ENCODE measurements at regions not wholly inside any gene's neighbourhood (a gene's known extent, or its start where the extent isn't known, plus 50 kb on each side); places are given as distances from the start of the nearest gene placed in this dataset.
"Not testable (repeated sequence)": the region's sequence is repeated elsewhere in the genome, so short reads cannot be mapped to it uniquely, and the experiment has no call there.

DNA sequence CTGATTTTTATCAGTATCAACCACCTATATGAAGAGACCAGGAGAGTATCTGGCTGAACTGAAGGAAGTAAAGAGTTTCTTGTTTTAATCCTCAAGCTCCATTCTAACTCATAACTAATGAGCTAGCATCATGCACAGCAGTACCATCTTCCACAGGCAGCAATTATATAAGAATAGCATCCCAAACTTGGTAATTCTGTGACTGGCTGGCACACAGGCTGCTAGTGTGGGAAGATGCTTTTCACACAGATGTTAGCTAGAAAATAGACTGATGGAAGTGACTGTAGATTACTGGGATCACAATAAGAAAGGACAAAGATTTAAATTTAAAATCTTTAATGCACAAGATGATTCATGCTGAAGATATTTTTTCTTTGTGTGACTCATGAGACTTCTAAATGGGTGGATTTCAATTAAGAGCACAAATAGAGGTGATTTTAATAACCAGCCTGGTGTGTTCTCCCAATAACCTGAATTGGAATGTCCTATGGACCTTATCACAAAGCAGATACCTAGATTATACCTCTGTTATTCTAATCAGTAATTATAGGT lies 417.7 kb upstream of the ATXN7L3B start:
- no peak for DNase-seq (ENCODE audit: low read depth)

DNA sequence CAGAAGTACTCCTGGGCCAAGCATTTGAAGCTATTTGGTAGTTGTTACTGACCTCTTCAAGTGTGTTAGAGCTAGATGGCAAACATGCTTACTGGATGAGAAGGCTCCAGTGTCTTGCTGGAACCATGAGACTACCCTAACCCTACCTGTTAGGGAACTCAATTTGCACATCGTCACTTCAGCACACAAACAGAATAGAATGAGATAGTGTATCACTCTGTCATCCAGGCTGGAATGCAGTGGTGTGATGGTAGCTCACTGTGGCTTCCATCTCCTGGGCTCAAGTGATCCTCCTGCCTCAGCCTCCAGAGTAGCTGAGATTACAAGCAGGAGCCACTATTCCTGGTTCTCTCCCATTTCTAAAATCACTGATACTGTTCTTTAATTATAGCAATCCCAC lies 417.0 kb upstream of the ATXN7L3B start:
- no peak for DNase-seq (ENCODE audit: low read depth)

DNA sequence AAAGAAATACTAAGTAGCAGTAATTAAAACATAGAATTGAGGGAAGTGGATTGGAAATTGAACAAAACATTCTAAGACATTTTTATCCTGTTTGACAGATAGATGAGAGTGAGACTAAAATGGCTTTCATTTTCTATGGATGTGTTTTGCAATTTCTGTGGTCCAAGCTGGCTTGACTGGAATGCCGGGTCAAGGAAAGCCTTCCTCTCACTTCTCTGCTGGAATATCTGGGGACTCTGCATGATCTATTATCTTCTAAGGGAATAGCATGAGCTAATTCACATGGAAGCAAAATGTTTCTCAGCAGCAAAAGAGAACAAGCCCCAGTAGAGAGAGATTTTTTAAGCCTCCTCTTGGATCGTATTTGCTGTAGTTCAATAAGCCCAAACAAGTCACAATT lies 407.9 kb upstream of the ATXN7L3B start:
- no peak for DNase-seq (ENCODE audit: low read depth)

DNA sequence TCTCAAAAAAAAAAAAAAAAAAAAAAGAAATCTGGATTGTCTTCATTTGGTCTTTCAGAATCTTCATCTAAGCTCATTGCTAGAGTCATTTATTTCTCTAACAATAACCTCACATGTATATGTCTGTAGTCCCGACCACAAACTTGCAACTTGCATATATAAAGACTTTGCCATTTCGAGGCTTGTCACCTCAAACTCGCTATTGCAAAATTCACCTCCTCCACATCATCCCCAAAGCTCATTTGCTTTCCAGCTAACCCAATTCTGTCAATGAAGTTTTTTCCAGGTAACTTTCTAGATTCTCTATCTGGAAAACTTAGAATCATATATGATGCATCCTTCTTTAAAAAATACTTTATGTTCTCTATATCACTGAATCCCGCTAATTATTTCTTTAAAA lies 393.2 kb upstream of the ATXN7L3B start:
- DNase-seq (ENCODE audit: low read depth) = no peak

DNA sequence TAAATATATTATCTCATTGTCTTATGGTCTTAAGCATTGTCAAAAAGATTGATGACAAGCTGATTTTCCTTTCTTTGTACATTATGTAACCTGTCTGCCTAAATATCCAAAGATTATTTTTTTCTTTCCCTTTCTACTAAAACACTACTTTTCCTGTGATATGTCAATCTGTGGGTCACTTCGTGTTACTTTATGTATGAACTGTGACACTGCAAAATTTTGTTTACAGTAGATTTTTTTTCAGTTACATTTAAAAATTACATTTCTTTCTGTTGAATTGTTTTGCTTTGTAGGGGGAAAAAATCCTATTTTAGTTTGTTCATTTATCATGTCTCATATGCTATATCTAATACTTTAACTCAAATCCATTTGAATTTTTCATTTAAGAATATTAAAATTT lies 392.3 kb upstream of the ATXN7L3B start:
- no peak for DNase-seq (ENCODE audit: low read depth)

DNA sequence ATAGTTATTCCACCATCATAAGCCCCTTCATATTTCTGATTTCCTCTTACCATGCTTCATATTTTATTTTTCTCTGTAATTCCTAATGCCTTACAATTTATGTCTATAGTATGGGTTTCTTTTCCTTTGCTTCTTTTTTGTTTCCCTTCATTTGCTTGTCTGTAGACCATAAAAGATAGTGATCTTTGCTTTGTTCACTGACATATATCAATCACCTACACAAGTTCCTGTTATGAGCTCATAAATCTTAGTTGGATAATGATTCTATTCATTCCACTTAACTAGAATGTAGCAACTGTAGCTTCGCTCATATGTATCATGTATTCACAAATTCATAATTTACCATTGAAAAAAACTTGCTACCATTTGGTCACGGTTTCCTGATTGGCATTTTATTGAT lies 388.8 kb upstream of the ATXN7L3B start:
- DNase-seq (ENCODE audit: low read depth) = no peak

DNA sequence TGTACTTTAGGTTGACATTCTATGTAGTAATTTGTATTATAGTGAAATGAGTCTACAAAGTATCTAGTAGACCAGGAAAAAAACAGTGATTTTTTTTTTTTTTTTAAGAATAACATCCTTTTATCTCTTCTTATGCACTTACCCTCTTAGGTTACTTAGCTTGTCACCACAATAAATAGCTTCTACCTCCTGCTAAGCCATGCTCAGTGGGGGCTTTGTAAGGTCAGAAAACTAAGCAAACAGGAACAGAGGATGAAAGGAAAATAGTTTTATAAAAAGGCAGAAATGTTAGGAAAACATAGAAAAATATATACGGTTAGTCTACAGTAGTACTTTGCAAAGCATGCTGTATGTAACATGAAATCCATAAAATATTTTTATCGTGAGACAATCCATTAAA lies 385.3 kb upstream of the ATXN7L3B start:
- DNase-seq (ENCODE audit: low read depth) = no peak

DNA sequence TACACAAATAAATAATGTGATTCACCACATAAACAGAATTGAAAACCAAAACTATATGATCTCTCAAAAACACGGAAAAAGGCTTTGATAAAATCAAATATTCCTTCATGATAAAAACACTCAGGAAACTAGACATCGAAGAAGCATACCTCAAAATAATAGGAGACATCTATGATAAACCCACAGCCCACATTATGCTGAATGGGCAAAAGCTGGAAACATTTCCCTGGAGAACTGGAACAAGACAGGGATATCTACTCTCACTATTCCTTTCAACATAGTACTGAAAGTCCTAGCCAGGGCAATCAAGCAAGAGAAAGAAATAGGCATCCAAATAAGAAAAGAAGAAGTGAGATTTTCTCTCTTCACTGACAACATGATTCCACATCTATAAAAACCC lies 371.5 kb upstream of the ATXN7L3B start:
- DNase-seq (ENCODE audit: low read depth) = no peak

DNA sequence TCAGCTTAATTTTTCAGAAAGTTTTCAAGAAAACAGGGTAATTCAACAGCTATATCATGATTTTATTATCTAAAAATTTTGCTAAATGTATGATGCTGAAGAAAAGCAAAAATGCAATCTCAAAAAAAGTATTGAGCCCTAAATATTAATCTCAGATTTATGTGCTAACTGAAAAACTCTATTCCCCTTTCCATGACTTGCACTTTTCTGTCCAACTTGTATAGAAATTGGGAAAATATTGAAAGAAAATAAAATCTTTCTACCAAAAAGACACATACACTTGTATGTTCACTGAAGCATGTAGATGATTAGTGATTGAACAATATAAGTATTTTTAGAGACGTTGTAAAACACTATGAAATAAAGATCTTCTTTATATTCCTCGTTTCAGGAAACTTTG lies 368.0 kb upstream of the ATXN7L3B start:
- DNase-seq (ENCODE audit: low read depth) = no peak

DNA sequence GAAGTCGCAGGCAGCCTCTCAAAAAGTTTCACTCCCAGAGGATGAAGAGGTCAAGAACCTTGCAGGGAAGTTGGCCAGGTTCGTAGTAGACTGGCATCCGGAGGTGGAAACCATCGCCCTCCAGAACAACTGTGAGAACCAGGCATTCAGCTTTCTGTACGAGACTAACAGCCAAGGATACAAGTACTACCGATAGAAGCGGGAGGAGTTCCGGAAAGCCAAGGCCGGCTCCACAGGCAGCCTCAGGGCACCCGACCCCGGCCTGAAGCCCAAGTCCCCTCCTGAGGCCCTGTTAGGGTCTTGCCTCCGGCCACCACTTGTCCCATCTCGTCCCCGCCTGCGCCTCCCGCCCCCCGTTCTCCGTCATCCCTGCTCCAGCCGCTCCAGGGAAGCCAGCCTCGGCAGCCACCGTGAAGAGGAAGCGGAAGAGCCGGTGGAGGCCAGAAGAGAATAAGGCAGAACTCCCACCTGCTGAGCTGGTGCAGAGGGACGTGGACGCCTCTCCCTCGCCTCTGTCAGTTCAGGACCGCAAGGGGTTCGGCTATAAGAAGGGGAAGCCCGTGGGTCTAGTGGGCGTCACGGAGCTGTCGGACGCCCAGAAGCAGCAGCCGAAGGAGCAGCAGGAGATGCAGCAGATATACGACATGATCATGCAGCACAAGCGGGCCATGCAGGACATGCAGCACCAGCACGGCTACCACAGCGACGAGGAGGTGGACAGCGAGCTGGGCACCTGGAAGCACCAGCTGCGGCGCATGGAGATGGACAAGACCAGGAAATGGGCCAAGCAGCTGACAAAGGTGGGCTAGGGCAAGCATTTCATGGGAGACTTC lies 366.8 kb upstream of the ATXN7L3B start:
- no peak for DNase-seq (ENCODE audit: low read depth)

DNA sequence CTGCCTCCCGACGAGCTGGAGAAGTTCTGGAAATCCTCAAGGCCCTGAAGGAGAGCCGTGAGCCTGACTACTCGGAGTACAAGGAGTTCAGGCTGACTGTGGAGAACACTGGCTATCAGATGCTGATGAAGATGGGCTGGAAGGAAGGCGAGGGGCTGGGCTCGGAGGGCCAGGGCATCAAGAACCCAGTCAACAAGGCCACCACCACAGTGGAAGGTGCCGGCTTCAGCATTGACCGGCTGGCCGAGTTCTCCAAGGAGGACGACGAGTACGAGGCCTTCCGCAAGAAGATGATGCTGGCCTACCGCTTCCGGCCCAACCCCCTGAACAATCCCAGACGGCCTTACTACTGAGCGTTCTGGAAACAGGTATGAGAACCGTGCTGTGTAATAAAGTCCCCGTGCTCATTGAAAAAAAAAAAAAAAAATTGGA lies 366.1 kb upstream of the ATXN7L3B start:
- DNase-seq (ENCODE audit: low read depth) = no peak

DNA sequence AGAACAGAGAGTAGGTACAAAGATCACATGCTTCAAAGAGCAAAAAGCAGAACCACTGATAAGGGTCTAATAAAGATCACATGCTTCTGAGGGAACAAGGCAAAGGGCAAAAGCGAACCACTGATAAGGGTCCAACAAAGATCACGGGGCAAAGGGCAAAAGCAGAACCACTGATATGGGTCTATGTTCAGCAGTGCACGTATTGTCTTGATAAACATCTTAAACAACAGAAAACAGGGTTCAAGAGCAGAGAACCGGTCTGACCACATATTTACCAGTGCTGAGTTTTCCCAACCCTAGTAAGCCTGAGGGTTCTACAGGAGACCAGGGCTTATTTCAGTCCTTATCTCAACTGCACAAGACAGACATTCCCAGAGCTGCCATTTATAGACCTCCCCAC lies 362.7 kb upstream of the ATXN7L3B start:
- DNase-seq (ENCODE audit: low read depth) = not testable (repeated sequence)

DNA sequence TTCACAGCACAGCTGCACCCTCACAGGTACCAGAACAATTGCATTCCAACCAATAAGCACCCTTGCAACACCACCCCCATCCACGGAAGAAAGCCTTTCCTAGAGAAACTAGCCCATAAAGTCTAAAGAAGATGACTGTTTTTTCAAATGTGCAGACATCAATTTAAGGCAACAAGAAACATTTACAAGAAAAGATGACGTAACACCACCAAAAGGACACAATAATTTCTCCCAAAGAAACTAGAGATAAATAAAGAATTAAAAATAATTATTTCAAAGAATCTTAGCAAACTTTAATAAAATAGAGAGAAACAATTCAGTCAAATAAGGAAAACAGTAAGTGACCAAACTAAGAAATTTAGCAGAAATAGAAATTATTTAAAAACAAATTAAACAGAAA lies 352.3 kb upstream of the ATXN7L3B start:
- no peak for DNase-seq (ENCODE audit: low read depth)

DNA sequence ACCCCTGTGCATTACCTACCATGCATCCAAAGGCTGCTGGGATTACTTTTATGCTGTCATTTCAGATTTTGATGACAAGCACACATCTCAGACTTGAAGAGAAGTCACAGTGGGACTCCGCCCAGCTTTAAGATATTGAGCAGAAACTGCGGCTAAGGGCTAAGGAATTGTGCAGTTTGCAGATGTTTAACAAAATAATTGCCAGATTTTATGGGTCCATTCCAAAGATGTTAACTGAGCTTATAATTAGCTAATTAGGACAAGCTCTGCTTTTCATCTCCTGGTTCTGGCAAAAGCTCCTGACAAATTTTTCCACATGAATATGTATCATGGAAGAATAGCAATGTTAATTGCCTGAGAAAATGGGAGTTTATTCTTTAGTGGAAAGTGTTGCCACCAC lies 344.4 kb upstream of the ATXN7L3B start:
- DNase-seq (ENCODE audit: low read depth) = no peak

DNA sequence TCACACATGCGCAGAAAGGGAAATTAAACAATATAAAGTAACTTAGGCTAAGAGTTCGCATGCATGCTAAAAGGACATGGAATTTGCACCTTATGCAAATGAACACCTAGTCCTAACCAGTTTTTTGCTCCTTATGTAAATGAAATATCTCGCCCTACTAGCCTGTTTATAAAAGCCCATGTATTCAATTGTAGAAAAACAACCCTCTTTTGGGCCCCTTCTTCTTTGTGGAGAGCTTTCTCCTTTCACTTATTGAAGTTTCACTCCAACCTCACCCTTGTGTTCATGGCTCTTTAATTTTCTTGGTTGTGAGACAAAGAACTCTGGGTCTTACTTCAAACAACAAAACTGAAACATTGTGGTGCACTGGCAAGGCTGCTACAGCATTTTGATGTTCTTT lies 333.4 kb upstream of the ATXN7L3B start:
- no peak for DNase-seq (ENCODE audit: low read depth)

DNA sequence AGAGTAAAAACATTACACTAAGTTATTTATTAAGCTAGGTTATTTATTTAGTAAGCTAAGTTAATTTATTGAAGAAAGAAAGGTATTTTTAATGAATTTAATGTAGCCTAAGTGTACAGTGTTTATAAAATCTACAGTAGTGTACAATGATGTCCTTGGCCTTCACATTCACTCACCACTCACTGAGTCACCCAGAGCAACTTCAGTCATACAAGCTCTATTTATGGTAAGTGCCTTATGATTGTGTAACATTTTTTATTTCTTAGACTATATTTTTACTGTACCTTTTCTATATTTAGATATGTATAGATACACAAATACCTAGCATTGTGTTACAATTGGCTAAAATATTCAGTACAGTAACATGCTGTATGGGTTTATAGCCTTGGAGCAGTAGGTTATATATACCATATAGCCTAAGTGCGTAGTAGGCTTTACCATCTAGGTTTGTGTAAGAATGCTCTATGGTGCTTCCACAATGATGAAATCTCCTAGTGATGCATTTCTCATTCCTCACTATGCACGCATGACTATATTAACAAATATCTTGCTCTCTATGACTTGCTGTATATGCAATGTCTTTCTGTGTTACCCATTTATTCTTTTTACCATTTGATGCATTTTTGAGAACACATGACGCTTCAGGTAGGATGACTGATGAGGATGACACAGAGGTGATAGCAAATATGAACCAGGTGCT lies 309.6 kb upstream of the ATXN7L3B start:
- DNase-seq (ENCODE audit: low read depth) = no peak

DNA sequence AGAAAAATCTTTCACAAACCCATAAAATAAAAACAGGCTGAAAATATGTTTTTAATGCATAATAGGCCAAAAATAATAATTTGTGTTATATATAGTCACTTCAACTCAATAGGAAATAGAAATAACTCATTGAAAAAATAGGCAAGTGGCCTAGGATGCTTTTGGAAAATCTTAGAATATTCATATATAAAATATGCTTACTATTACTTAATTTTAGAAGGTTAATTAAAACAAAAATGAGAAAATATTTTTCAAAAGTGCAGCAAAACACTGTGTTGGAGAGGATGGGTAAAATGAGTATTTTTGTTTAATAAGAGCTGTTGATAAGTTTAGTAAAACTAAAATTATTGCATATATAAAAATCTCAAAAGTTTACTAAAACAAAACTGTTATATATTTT lies 308.0 kb upstream of the ATXN7L3B start:
- DNase-seq (ENCODE audit: low read depth) = no peak

DNA sequence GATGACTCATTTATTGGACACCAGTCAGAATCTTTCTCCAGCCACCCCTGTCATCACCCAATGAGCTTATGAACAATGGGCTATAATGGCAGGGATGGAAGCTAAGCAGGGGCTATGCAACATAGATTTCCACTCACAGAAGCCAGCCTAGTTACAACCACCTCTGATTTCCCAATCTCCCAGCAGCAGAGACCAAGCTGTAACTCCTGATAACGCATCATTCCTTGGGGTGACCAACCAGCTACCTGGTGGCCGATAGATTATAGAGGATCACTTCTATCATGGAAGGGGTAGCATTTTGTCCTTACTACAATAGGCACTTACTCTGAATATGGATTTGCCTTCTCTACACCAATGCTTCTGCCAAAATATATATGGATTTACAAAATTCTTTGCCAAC lies 302.3 kb upstream of the ATXN7L3B start:
- no peak for DNase-seq (ENCODE audit: low read depth)

DNA sequence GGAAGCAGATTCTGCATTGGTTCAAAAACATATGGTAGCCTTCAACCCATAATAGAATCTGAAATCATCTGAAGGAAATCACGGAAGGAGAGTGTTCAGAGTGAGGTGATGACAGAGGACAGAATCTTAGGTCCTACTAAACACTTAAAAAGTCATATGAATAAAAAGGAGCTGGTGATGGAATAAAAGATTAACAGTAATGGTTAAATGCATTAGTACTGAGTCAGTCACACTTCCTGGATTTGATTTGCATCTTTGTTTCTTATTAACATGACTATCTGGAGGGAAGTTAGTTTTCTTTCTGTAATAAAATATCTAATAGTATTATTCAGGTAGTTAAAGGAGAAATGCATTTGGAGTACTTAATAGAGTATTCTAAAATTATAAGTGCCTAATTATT lies 296.3 kb upstream of the ATXN7L3B start:
- DNase-seq (ENCODE audit: low read depth) = no peak

DNA sequence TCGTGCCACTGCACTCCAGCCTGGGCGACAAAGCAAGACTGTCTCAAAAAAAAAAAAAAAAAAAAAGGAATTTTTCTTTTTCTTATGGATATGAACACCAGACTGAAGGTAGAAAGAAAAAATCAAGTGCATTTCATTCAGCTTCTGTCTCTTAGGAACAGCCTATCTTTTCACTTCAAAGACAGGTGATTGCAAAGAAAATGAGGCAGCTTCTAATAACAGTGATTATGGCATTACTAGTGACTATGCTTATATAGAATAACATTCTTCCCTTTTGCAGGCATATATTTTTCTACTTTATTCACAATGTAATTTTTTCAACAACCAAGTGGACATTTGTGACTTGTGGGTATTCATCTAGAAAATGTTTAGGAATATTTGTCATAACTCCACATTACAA lies 295.5 kb upstream of the ATXN7L3B start:
- no peak for DNase-seq (ENCODE audit: low read depth)

DNA sequence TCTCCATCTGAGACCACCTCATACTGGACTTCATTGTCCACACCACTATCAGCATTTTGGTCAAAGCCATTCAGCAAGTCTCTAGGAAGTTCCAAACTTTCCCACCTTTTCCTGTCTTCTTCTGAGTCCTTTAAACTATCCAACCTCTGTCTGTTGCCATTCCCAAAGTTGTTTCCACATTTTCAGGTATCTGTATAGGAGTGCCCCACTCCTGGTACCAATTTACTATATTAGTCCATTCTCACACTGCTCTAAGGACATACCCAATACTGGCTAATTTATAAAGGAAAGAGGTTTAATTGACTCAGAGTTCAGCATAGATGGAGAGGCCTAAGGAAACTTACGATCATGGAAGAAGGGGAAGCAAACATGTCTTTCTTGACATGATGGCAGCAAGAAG lies 292.2 kb upstream of the ATXN7L3B start:
- DNase-seq (ENCODE audit: low read depth) = no peak

DNA sequence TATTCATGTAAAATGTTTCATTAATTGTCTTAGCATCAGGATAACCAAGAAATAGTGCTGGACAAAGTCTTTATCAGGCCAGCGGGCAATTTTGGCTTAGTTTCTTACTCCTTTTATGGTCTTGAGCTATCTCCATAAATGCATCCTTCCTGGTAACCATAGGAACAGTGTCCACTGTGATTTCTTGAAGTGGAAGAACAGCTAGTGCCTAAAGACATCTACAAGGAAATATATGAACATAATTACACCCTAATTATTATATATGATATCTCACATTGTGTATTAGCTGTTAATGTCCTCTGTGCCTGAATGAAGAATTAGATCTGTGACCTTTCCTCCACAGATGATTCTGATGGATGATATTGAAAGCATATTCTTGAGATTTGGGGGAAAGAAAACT lies 286.7 kb upstream of the ATXN7L3B start:
- no peak for DNase-seq (ENCODE audit: low read depth)

DNA sequence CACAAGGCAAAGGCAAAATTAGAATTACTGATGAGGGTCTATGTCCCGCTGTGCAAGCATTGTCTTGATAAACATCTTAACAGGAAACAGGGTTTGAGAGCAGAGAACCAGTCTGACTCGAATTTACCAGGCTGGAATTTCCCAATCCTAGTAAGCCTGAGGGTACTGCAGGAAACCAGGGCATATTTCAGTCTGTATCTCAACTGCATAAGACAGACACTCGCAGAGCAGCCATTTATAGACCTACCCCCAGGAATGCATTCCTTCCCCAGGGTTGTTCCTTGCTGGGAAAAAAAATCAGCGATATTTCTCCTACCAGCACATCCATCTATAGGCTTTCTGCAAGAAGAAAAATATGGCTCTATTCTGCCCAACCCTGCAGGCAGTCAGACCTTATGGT lies 283.8 kb upstream of the ATXN7L3B start:
- not testable (repeated sequence) for DNase-seq (ENCODE audit: low read depth)

All from forelimb muscle (tissue), 1 donor.